CD14-positive monocyte (primary cell): ENCODE measurements at regions not wholly inside any gene's neighbourhood (a gene's known extent, or its start where the extent isn't known, plus 50 kb on each side); places are given as distances from the start of the nearest gene placed in this dataset.

ENCODE experiments used
- DNase-seq, 3 donors: peaks; one replicate each; pipeline ENCODE4 v3.0.0-alpha.2; 2011 to 2022
- H2AFZ ChIP-seq: 2 replicates; pipeline ENCODE4 v1.6.0; 2012; ENCODE audit warnings: mild to moderate bottlenecking, low read depth, low read length, inconsistent platforms; ENCODE audit not compliant: insufficient read depth, poor library complexity, severe bottlenecking
- H3K27ac ChIP-seq, 2 donors: 1 replicate in 1 of 2; 2 replicates in 1 of 2; pipeline ENCODE4 v1.5.1; 2012 to 2013; ENCODE audit warnings: low read length in 2 of 2, control low read depth in 1 of 2, inconsistent platforms in 1 of 2, low read depth in 1 of 2, mild to moderate bottlenecking in 1 of 2
- H3K27me3 ChIP-seq, 2 donors: one replicate each; pipeline versions ENCODE4 v1.6.0 to v1.6.1; 2011 to 2013; ENCODE audit warnings: low read length in 2 of 2; ENCODE audit not compliant: control insufficient read depth in 2 of 2, insufficient read depth in 2 of 2
- H3K36me3 ChIP-seq, 2 donors: replicated peaks in 1 of 2; 1 replicate in 1 of 2; 2 replicates in 1 of 2; pipeline versions ENCODE4 v1.5.1 to v1.6.1; 2012 to 2013; ENCODE audit warnings: low read length in 2 of 2, control low read depth in 1 of 2, inconsistent platforms in 1 of 2, mild to moderate bottlenecking in 1 of 2; ENCODE audit not compliant: insufficient read depth in 2 of 2, control insufficient read depth in 1 of 2
- H3K4me1 ChIP-seq, 2 donors: 1 replicate in 1 of 2; 2 replicates in 1 of 2; pipeline versions ENCODE4 v1.5.1 to v1.6.1; 2012 to 2013; ENCODE audit warnings: low read length in 2 of 2, control low read depth in 1 of 2, inconsistent platforms in 1 of 2, mild to moderate bottlenecking in 1 of 2, moderate library complexity in 1 of 2; ENCODE audit not compliant: insufficient read depth in 2 of 2, control insufficient read depth in 1 of 2
- H3K4me2 ChIP-seq: replicated peaks from 2 replicates; pipeline ENCODE3; 2012; ENCODE audit warnings: low read length, moderate library complexity, mild to moderate bottlenecking; ENCODE audit not compliant: poor library complexity, severe bottlenecking; ENCODE audit errors: extremely low read depth
- H3K4me3 ChIP-seq, 3 experiments: fragments of 200-600 bp in 1 of 3; sonication (generic) in 1 of 3; replicated peaks in 1 of 3; 1 replicate in 2 of 3; 2 replicates in 1 of 3; pipeline ENCODE4 v1.5.1; 2011 to 2013; ENCODE audit warnings: low read length in 3 of 3, mild to moderate bottlenecking in 3 of 3, control low read depth in 2 of 3, low read depth in 2 of 3, inconsistent platforms in 1 of 3, moderate library complexity in 1 of 3
- H3K79me2 ChIP-seq: 2 replicates; pipeline ENCODE4 v1.6.0; 2012; ENCODE audit warnings: mild to moderate bottlenecking, control low read depth, inconsistent platforms, low read length, moderate library complexity; ENCODE audit not compliant: insufficient read depth
- H3K9ac ChIP-seq: 2 replicates; pipeline ENCODE4 v1.6.0; 2017; ENCODE audit warnings: low read length, mild to moderate bottlenecking; ENCODE audit not compliant: insufficient read depth, poor library complexity, severe bottlenecking
- H3K9me3 ChIP-seq, 2 donors: replicated peaks in 1 of 2; 1 replicate in 1 of 2; 2 replicates in 1 of 2; pipeline versions ENCODE4 v1.5.1 to v1.6.1; 2012 to 2013; ENCODE audit warnings: low read length in 2 of 2, control low read depth in 1 of 2; ENCODE audit not compliant: control insufficient read depth in 1 of 2, insufficient read depth in 1 of 2
- H4K20me1 ChIP-seq: 2 replicates; pipeline ENCODE4 v1.6.0; 2012; ENCODE audit warnings: mild to moderate bottlenecking, low read length, control low read depth, moderate library complexity; ENCODE audit not compliant: insufficient read depth
- H3K27ac Mint-ChIP-seq, 7 donors: one replicate each; pipeline ENCODE4 v1.8.0; 2020; ENCODE audit warnings: mild to moderate bottlenecking in 7 of 7, mixed read lengths in 7 of 7, moderate library complexity in 6 of 7, inconsistent platforms in 2 of 7
- H3K27me3 Mint-ChIP-seq, 3 donors: one replicate each; pipeline ENCODE4 v1.8.0; 2021 to 2022; ENCODE audit warnings: low read depth in 3 of 3, mild to moderate bottlenecking in 3 of 3, mixed read lengths in 3 of 3, moderate library complexity in 3 of 3, inconsistent platforms in 1 of 3
- H3K36me3 Mint-ChIP-seq, 2 donors: one replicate each; pipeline ENCODE4 v1.8.0; 2020; ENCODE audit warnings: mixed read lengths in 2 of 2, inconsistent platforms in 1 of 2, mild to moderate bottlenecking in 1 of 2
- H3K4me1 Mint-ChIP-seq: one replicate; pipeline ENCODE4 v1.8.0; 2020; ENCODE audit warnings: mild to moderate bottlenecking, mixed read lengths
- H3K4me3 Mint-ChIP-seq, 2 donors: one replicate each; pipeline ENCODE4 v1.8.0; 2020; ENCODE audit warnings: mild to moderate bottlenecking in 2 of 2, mixed read lengths in 2 of 2, moderate library complexity in 1 of 2
- H3K9me3 Mint-ChIP-seq, 7 donors: one replicate each; pipeline ENCODE4 v1.8.0; 2020 to 2022; ENCODE audit warnings: mixed read lengths in 7 of 7, mild to moderate bottlenecking in 6 of 7, moderate library complexity in 6 of 7, inconsistent platforms in 2 of 7
- WGBS: methylation state at CpG from one replicate; pipeline ENCODE4 v1.1.5; 2013; ENCODE audit warnings: missing lambda C conversion rate; ENCODE audit not compliant: insufficient coverage; 5-methylcytosine and 5-hydroxymethylcytosine counted together
- intact Hi-C, 2 donors: fragments of 100-400 bp; cut with micrococcal nuclease; formaldehyde crosslinking; loops; one replicate each; pipeline versions ENCODE4 v1.15.0 to v1.15.1; 2023
- TF ChIP-seq, protein P1 (sequence below): fragments of 200-600 bp; IDR thresholded peaks from one replicate; pipeline ENCODE4 v1.8.0; 2022; ENCODE audit warnings: antibody characterized with exemption, mild to moderate bottlenecking

DNA sequence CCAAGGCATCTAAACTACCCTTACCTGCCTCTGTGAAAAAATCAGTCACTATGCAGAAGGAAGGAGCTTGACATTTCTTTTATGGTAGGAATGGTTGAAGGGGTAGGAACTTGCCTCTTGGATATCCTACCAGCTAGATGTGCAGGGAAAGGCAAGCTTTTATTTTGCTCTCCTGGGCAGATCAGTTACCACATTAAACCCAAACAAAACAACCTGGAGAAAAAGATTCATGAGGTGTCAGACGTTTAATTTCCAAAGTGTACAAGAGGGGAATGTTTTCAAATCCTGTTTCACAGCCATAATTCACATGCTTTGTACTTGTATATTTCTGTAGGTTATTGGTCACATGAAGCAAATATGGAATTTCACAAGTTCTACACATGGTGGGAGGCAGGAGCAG is 67.0 kb upstream of the IFNG-AS1 start:
- H3K27ac Mint-ChIP-seq, result no peak overlapping the region

DNA sequence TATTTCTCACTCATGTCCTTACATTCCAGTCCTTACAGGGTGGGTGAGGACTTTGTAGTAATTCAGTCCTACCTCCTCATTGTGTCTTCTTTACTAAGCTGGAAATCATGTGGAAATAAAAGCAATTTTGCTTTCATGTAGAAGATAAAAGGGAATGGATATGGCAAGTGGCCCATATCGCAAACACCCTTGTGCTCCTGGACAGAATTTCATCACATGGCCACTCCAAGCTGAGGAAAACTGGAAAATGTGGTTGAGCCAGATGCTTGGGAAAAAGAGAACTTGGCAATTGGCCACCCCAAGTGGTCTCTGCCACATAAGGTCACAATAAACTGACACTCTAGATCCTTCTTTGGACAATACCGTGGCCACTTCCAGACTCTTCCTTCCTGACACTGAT is 64.2 kb upstream of the IFNG-AS1 start:
- Histone ChIP-seq H3K36me3 (no peaks in the 10 kb centered on the region), H3K4me2 (no peak overlapping the region), H3K4me1 (no peaks in the 10 kb centered on the region), H3K27ac (no peak overlapping the region), H3K79me2 (no peaks in the 10 kb centered on the region), H4K20me1 (no peaks in the 10 kb centered on the region), H2AFZ (no peak overlapping the region), H3K27me3 (no peaks in the 10 kb centered on the region), H3K9me3 (no peaks in the 10 kb centered on the region), H3K9ac (no peak overlapping the region), H3K4me3 (no peak overlapping the region)
- Mint-ChIP-seq H3K4me3 (no peak overlapping the region), H3K4me1 (no peaks in the 10 kb centered on the region), H3K27ac (no peak overlapping the region), H3K27me3 (peaks cover 0 to 5% (median 0%) of the 10 kb centered on the region in 3 donors), H3K36me3 (no peaks in the 10 kb centered on the region), H3K9me3 (peaks cover 0 to 3% (median 0%) of the 10 kb centered on the region in 7 donors)
- TF ChIP-seq, protein P1, sequence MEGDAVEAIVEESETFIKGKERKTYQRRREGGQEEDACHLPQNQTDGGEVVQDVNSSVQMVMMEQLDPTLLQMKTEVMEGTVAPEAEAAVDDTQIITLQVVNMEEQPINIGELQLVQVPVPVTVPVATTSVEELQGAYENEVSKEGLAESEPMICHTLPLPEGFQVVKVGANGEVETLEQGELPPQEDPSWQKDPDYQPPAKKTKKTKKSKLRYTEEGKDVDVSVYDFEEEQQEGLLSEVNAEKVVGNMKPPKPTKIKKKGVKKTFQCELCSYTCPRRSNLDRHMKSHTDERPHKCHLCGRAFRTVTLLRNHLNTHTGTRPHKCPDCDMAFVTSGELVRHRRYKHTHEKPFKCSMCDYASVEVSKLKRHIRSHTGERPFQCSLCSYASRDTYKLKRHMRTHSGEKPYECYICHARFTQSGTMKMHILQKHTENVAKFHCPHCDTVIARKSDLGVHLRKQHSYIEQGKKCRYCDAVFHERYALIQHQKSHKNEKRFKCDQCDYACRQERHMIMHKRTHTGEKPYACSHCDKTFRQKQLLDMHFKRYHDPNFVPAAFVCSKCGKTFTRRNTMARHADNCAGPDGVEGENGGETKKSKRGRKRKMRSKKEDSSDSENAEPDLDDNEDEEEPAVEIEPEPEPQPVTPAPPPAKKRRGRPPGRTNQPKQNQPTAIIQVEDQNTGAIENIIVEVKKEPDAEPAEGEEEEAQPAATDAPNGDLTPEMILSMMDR, result no peak
- intact Hi-C loops, result no loop called here
- 100% methylated on average over 1 of the region's 2 CpGs for WGBS
- DNase-seq, result no peak

More for the DNA sequence above, 67.0 kb upstream of the IFNG-AS1 start:
- Mint-ChIP-seq H3K36me3 (no peaks in the 10 kb centered on the region), H3K4me1 (no peaks in the 10 kb centered on the region), H3K9me3 (peaks cover 0 to 3% (median 0%) of the 10 kb centered on the region in 7 donors), H3K27me3 (peaks cover 0 to 5% (median 0%) of the 10 kb centered on the region in 3 donors), H3K4me3 (no peak overlapping the region)
- Histone ChIP-seq H3K36me3 (no peaks in the 10 kb centered on the region), H3K27me3 (no peaks in the 10 kb centered on the region), H3K4me1 (no peaks in the 10 kb centered on the region), H3K4me2 (no peak overlapping the region), H3K27ac (no peak overlapping the region), H3K9ac (no peak overlapping the region), H2AFZ (no peak overlapping the region), H3K79me2 (no peaks in the 10 kb centered on the region), H3K9me3 (no peaks in the 10 kb centered on the region), H4K20me1 (no peaks in the 10 kb centered on the region), H3K4me3 (no peak overlapping the region)
- no peak for DNase-seq
- no CpG with 5 or more reads among the region's 1 CpG for WGBS
- TF ChIP-seq, protein P1, result no peak
- intact Hi-C loops, result no loop called here
